ENCODE measurements at regions not wholly inside any gene's neighbourhood (a gene's known extent, or its start where the extent isn't known, plus 50 kb on each side); places are given as distances from the start of the nearest gene placed in this dataset.

- H2AFZ ChIP-seq (ENCODE audit: insufficient read depth, low read depth, low read length, poor library complexity, severe bottlenecking), result no peak overlapping the region
- WGBS (ENCODE audit: insufficient coverage), result 80% methylated on average over 1 of the region's 2 CpGs
- DNase-seq (no peak), ATAC-seq (ENCODE audit: low read depth) (no peak)
- no peak overlapping the region for H3K4me3 ChIP-seq (ENCODE audit: control extremely low read depth in 1 of 5, extremely low read depth in 1 of 5, insufficient read depth in 1 of 5, low read depth in 2 of 5, low read length in 4 of 5)
- Mint-ChIP-seq H3K9me3 (ENCODE audit: insufficient read depth) (no peaks in the 10 kb centered on the region), H3K27me3 (no peaks in the 10 kb centered on the region), H3K27ac (no peak overlapping the region), H3K4me1 (no peaks in the 10 kb centered on the region), H3K4me3 (no peak overlapping the region)
- CTCF ChIA-PET, result no interaction called here
- no peaks in the 10 kb centered on the region for H3K4me1 ChIP-seq (ENCODE audit: control insufficient read depth in 2 of 2, insufficient read depth in 2 of 2, low read length in 2 of 2)
- no peak overlapping the region for H3K27ac ChIP-seq (ENCODE audit: low read length in 2 of 2)
- intact Hi-C loops (cut with micrococcal nuclease), result no loop called here
- H3K27me3 ChIP-seq (replicated peaks in 1 of 4; ENCODE audit: control extremely low read depth in 1 of 4, control insufficient read depth in 3 of 4, insufficient read depth in 4 of 4, low read length in 3 of 4), result no peaks in the 10 kb centered on the region
- TF ChIP-seq EZH2 (IDR thresholded peaks at IDR 0.05; ENCODE audit: borderline replicate concordance, insufficient read depth, low read depth, low read length, poor library complexity, severe bottlenecking) (no peak), CTCF (IDR thresholded peaks at IDR 0.05) (no peak)
- H3K79me2 ChIP-seq (ENCODE audit: control insufficient read depth, insufficient read depth, low read length), result no peaks in the 10 kb centered on the region
- H3K36me3 ChIP-seq (replicated peaks in 1 of 2; ENCODE audit: control extremely low read depth in 1 of 2, control insufficient read depth in 1 of 2, extremely low read depth in 1 of 2, insufficient read depth in 2 of 2, low read length in 1 of 2), result no peaks in the 10 kb centered on the region
- no peak overlapping the region for H3K4me2 ChIP-seq (replicated peaks; ENCODE audit: low read depth, low read length, poor library complexity, severe bottlenecking)
- H3K9ac ChIP-seq (ENCODE audit: low read length), result no peak overlapping the region
- POLR2A ChIA-PET, result no interaction called here
- H3K9me3 ChIP-seq (ENCODE audit: control extremely low read depth in 1 of 3, control insufficient read depth in 2 of 3, insufficient read depth in 1 of 3, low read length in 2 of 3), result peaks cover 0 to 1% (median 0%) of the 10 kb centered on the region in 3 donors
- H4K20me1 ChIP-seq (ENCODE audit: control insufficient read depth, insufficient read depth, low read length, poor library complexity, severe bottlenecking), result no peaks in the 10 kb centered on the region
These were observed 846.6 kb downstream of the NR2F1-AS1 start for GRCh38 chr5:92734211-92734940.

- H3K4me3 Mint-ChIP-seq, result no peak overlapping the region
- no peaks in the 10 kb centered on the region for H3K9me3 Mint-ChIP-seq (ENCODE audit: insufficient read depth)
- intact Hi-C loops (cut with micrococcal nuclease), result no loop called here
- DNase-seq, result no peak
- no peak overlapping the region for H3K4me2 ChIP-seq (replicated peaks; ENCODE audit: low read depth, low read length, poor library complexity, severe bottlenecking)
- no peak for ATAC-seq (ENCODE audit: low read depth)
- H3K27me3 Mint-ChIP-seq, result no peaks in the 10 kb centered on the region
- H3K4me1 ChIP-seq (ENCODE audit: control insufficient read depth in 2 of 2, insufficient read depth in 2 of 2, low read length in 2 of 2), result no peaks in the 10 kb centered on the region
- H3K4me3 ChIP-seq (ENCODE audit: control extremely low read depth in 1 of 5, extremely low read depth in 1 of 5, insufficient read depth in 1 of 5, low read depth in 2 of 5, low read length in 4 of 5), result no peak overlapping the region
- H2AFZ ChIP-seq (ENCODE audit: insufficient read depth, low read depth, low read length, poor library complexity, severe bottlenecking), result no peak overlapping the region
- H4K20me1 ChIP-seq (ENCODE audit: control insufficient read depth, insufficient read depth, low read length, poor library complexity, severe bottlenecking), result no peaks in the 10 kb centered on the region
- peaks cover 0 to 4% (median 0%) of the 10 kb centered on the region in 3 donors for H3K9me3 ChIP-seq (ENCODE audit: control extremely low read depth in 1 of 3, control insufficient read depth in 2 of 3, insufficient read depth in 1 of 3, low read length in 2 of 3)
- ChIA-PET POLR2A (no interaction called here), CTCF (no interaction called here)
- no peaks in the 10 kb centered on the region for H3K4me1 Mint-ChIP-seq
- H3K27ac ChIP-seq (ENCODE audit: low read length in 2 of 2), result no peak overlapping the region
- no peaks in the 10 kb centered on the region for H3K79me2 ChIP-seq (ENCODE audit: control insufficient read depth, insufficient read depth, low read length)
- no peak overlapping the region for H3K27ac Mint-ChIP-seq
- no peaks in the 10 kb centered on the region for H3K36me3 ChIP-seq (replicated peaks in 1 of 2; ENCODE audit: control extremely low read depth in 1 of 2, control insufficient read depth in 1 of 2, extremely low read depth in 1 of 2, insufficient read depth in 2 of 2, low read length in 1 of 2)
- WGBS (ENCODE audit: insufficient coverage), result no CpG with 5 or more reads among the region's 1 CpG
- no peak for TF ChIP-seq CTCF (IDR thresholded peaks at IDR 0.05)
- no peak for TF ChIP-seq EZH2 (IDR thresholded peaks at IDR 0.05; ENCODE audit: borderline replicate concordance, insufficient read depth, low read depth, low read length, poor library complexity, severe bottlenecking)
- no peaks in the 10 kb centered on the region for H3K27me3 ChIP-seq (replicated peaks in 1 of 4; ENCODE audit: control extremely low read depth in 1 of 4, control insufficient read depth in 3 of 4, insufficient read depth in 4 of 4, low read length in 3 of 4)
- H3K9ac ChIP-seq (ENCODE audit: low read length), result no peak overlapping the region
These were observed 850.5 kb downstream of the NR2F1-AS1 start for GRCh38 chr5:92730486-92730885.

Measured in B cell (primary cell).